Natural killer cell (primary cell): ENCODE measurements at regions not wholly inside any gene's neighbourhood (a gene's known extent, or its start where the extent isn't known, plus 50 kb on each side); places are given as distances from the start of the nearest gene placed in this dataset.

ENCODE experiments used
- ATAC-seq, 3 donors: fragments of 150-1000 bp in 2 of 3; fragments of 200-7000 bp in 1 of 3; cut with Tn5 transposase; 1 replicate in 1 of 3; 2 replicates in 2 of 3; pipeline ENCODE4 v1.10.0; 2021; ENCODE audit warnings: mild to moderate bottlenecking in 2 of 3, moderate library complexity in 2 of 3
- DNase-seq, 2 donors: peaks; one replicate each; pipeline versions ENCODE4 v3.0.0 to v3.0.0-alpha.2; 2013 to 2021; ENCODE audit warnings: mixed read lengths in 1 of 2
- H3K27ac ChIP-seq: one replicate; pipeline ENCODE4 v1.5.1; 2013; ENCODE audit warnings: mild to moderate bottlenecking, low read length
- H3K27me3 ChIP-seq: one replicate; pipeline ENCODE4 v1.6.1; 2013; ENCODE audit warnings: low read length; ENCODE audit not compliant: control insufficient read depth, insufficient read depth
- H3K36me3 ChIP-seq: one replicate; pipeline ENCODE4 v1.6.1; 2013; ENCODE audit warnings: low read length; ENCODE audit not compliant: control insufficient read depth, insufficient read depth
- H3K4me1 ChIP-seq: one replicate; pipeline ENCODE4 v1.6.1; 2013; ENCODE audit warnings: low read length; ENCODE audit not compliant: control insufficient read depth, insufficient read depth
- H3K4me3 ChIP-seq: one replicate; pipeline ENCODE4 v1.5.1; 2013; ENCODE audit warnings: low read length
- H3K9me3 ChIP-seq: one replicate; pipeline ENCODE4 v1.6.1; 2013; ENCODE audit warnings: low read length; ENCODE audit not compliant: control insufficient read depth, insufficient read depth
- H3K27ac Mint-ChIP-seq, 2 donors: one replicate each; pipeline ENCODE4 v1.8.0; 2022; ENCODE audit warnings: mild to moderate bottlenecking in 2 of 2, mixed read lengths in 2 of 2, moderate library complexity in 1 of 2
- H3K27me3 Mint-ChIP-seq, 2 donors: one replicate each; pipeline ENCODE4 v1.8.0; 2022; ENCODE audit warnings: low read depth in 2 of 2, mixed read lengths in 2 of 2
- H3K36me3 Mint-ChIP-seq: one replicate; pipeline ENCODE4 v1.8.0; 2022; ENCODE audit warnings: mixed read lengths
- H3K4me1 Mint-ChIP-seq, 2 donors: one replicate each; pipeline ENCODE4 v1.8.0; 2022; ENCODE audit warnings: mixed read lengths in 2 of 2
- H3K4me3 Mint-ChIP-seq: one replicate; pipeline ENCODE4 v1.8.0; 2022; ENCODE audit warnings: mild to moderate bottlenecking, moderate library complexity, mixed read lengths
- H3K9me3 Mint-ChIP-seq, 2 donors: one replicate each; pipeline ENCODE4 v1.8.0; 2022; ENCODE audit warnings: mixed read lengths in 2 of 2
- CTCF ChIP-seq: fragments of 200-600 bp; IDR thresholded peaks from one replicate; pipeline ENCODE4 v1.8.0; 2022; ENCODE audit warnings: antibody characterized with exemption
- WGBS: methylation state at CpG from one replicate; pipeline ENCODE4 v1.1.7; 2013; ENCODE audit warnings: missing lambda C conversion rate; ENCODE audit not compliant: insufficient coverage; 5-methylcytosine and 5-hydroxymethylcytosine counted together
- intact Hi-C: fragments of 100-400 bp; cut with micrococcal nuclease; formaldehyde crosslinking; loops from one replicate; pipeline ENCODE4 v1.14.2; 2022

GRCh38 chr11:19606856-19607655 is 105.6 kb upstream of the NAV2 start:
- Mint-ChIP-seq H3K27ac (no peak overlapping the region), H3K4me1 (no peaks in the 10 kb centered on the region), H3K36me3 (no peaks in the 10 kb centered on the region), H3K4me3 (no peak overlapping the region), H3K9me3 (peaks cover 0 to 2% of the 10 kb centered on the region in 2 donors), H3K27me3 (peaks cover 24 to 46% of the 10 kb centered on the region in 2 donors)
- Histone ChIP-seq H3K36me3 (no peaks in the 10 kb centered on the region), H3K27me3 (no peaks in the 10 kb centered on the region), H3K4me1 (no peaks in the 10 kb centered on the region), H3K9me3 (no peaks in the 10 kb centered on the region), H3K27ac (no peak overlapping the region), H3K4me3 (no peak overlapping the region)
- TF ChIP-seq CTCF, result no peak
- intact Hi-C loops, result no loop called here
- WGBS, result 89% methylated on average over 5 of the region's 5 CpGs
- DNase-seq, result no peak
- no peak for ATAC-seq

DNA sequence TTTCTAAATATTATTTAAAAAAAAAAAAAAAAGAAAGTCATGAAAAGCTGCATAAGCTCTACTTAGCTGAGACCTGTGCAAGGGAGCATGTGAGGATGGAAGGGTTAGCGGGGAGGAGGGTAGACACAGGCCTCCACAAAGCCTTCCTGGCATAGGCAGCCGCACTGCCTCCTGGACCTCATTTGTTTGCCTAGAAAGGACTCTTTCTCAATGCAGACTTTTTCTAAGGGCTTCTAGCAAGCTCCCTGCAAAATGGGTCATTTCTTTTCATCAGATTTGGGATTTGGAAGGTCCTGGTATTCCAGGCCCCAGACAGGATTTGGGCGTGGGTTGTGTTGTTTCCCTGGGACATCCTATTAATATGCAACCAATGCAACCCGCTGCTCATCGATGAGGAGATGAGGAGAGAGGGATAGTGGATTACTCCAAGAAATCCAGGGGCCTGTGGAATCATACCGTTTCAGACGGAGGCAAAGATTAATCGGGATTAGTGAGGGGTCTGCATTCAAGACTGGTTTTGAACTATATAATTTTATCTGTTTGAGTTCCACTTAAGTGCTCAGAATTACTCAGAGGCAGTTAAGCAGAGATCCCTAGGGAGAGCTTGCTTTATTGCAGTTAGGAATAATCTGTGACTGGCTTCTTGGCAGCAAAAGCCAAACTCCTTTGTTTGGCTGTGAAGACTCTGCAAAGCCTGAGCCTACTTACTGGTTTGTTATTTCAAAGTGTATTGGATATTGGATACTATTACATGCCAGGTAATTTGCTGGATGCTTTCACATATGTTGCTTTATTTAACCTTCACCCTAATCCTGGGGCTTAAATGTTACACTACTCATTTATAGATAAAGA is 106.9 kb upstream of the NAV2 start:
- Histone ChIP-seq H3K4me3 (no peak overlapping the region), H3K27me3 (no peaks in the 10 kb centered on the region), H3K4me1 (no peaks in the 10 kb centered on the region), H3K27ac (no peak overlapping the region), H3K9me3 (no peaks in the 10 kb centered on the region), H3K36me3 (no peaks in the 10 kb centered on the region)
- no peaks in the 10 kb centered on the region for H3K4me1 Mint-ChIP-seq
- DNase-seq, result no peak
- H3K27ac Mint-ChIP-seq, result no peak overlapping the region
- peaks cover 29 to 44% of the 10 kb centered on the region in 2 donors for H3K27me3 Mint-ChIP-seq
- WGBS, result 93% methylated on average over 8 of the region's 8 CpGs
- ATAC-seq, result no peak
- intact Hi-C loops, result no loop called here
- no peaks in the 10 kb centered on the region for H3K36me3 Mint-ChIP-seq
- H3K4me3 Mint-ChIP-seq, result no peak overlapping the region
- peaks cover 0 to 2% of the 10 kb centered on the region in 2 donors for H3K9me3 Mint-ChIP-seq
- TF ChIP-seq CTCF, result no peak

DNA sequence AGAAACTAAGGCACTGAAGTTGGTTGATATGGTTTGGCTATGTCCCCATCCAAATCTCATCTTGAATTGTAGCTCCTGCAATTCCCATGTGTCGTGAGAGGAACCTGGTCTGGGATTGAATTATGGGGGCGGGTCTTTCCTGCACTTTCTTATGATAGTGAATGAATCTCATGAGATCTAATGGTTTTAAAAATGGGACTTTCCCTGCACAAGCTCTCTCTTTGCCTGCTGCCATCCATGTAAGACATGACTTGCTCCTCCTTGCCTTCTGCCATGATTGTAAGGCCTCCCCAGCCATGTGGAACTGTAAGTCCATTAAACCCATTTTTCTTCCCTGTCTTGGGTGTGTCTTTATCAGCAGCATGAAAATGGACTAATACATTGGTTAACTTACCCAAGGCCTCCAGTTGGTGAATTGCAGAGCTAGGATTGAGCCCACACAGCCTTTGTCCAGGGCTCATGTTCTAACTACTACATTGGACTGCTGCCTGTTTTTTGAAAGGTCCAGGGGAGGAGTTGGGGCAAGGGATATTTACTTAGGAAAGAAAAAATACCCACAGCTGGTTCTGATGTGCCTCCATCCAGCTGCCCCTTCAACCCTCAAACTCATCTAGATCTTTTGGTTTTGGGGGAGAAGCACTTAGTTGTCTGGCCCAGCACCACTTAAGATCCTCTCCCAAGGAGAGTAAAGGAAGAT is 107.8 kb upstream of the NAV2 start:
- intact Hi-C loops, result no loop called here
- Mint-ChIP-seq H3K27ac (no peak overlapping the region), H3K9me3 (no peaks in the 10 kb centered on the region), H3K4me1 (no peaks in the 10 kb centered on the region), H3K4me3 (no peak overlapping the region), H3K36me3 (no peaks in the 10 kb centered on the region), H3K27me3 (peaks cover 25 to 37% of the 10 kb centered on the region in 2 donors)
- TF ChIP-seq CTCF, result no peak
- no peak overlapping the region for H3K27ac ChIP-seq
- DNase-seq, result no peak
- H3K9me3 ChIP-seq, result no peaks in the 10 kb centered on the region
- no peaks in the 10 kb centered on the region for H3K4me1 ChIP-seq
- H3K4me3 ChIP-seq, result no peak overlapping the region
- ATAC-seq, result no peak
- WGBS, result 94% methylated on average over 2 of the region's 2 CpGs
- H3K36me3 ChIP-seq, result no peaks in the 10 kb centered on the region
- H3K27me3 ChIP-seq, result no peaks in the 10 kb centered on the region
